SK-N-SH treated with all-trans-retinoic acid at 6 μM for 48 hours (cell line): ENCODE measurements at regions not wholly inside any gene's neighbourhood (a gene's known extent, or its start where the extent isn't known, plus 50 kb on each side); places are given as distances from the start of the nearest gene placed in this dataset.

Experiments
- ARNTL ChIP-seq: fragments of 450-650 bp; formaldehyde crosslinking; IDR thresholded peaks from 2 replicates; pipeline ENCODE4 v1.5.0; 2020; ENCODE audit warnings: low read depth, mild to moderate bottlenecking, moderate library complexity, borderline replicate concordance
- BACH2 ChIP-seq: fragments of 250-450 bp; sonication (Bioruptor Pico); IDR thresholded peaks from 2 replicates; pipeline ENCODE4 v1.9.0; 2021; ENCODE audit warnings: mild to moderate bottlenecking, borderline replicate concordance
- ESRRG ChIP-seq: fragments of 250-450 bp; sonication (Bioruptor Pico); IDR thresholded peaks from 2 replicates; pipeline ENCODE4 v1.6.1; 2021; ENCODE audit warnings: mild to moderate bottlenecking
- PPARA ChIP-seq: fragments of 250-450 bp; sonication (Bioruptor Pico); IDR thresholded peaks from 2 replicates; pipeline ENCODE4 v1.5.0; 2020; ENCODE audit warnings: mild to moderate bottlenecking, borderline replicate concordance
- RARB ChIP-seq: fragments of 250-450 bp; sonication (Bioruptor Pico); IDR thresholded peaks from 2 replicates; pipeline ENCODE4 v1.8.0; 2021; ENCODE audit warnings: mild to moderate bottlenecking, moderate library complexity
- SNAI2 ChIP-seq: fragments of 250-450 bp; sonication (Bioruptor Pico); IDR thresholded peaks from 2 replicates; pipeline ENCODE4 v1.5.0; 2020; ENCODE audit warnings: mild to moderate bottlenecking, moderate library complexity
- TOX ChIP-seq: fragments of 250-450 bp; sonication (Bioruptor Pico); IDR thresholded peaks from 2 replicates; pipeline ENCODE4 v1.8.0; 2021; ENCODE audit warnings: mild to moderate bottlenecking, moderate library complexity, borderline replicate concordance
- ZFP30 ChIP-seq: fragments of 450-650 bp; formaldehyde crosslinking; IDR thresholded peaks from 2 replicates; pipeline ENCODE4 v1.5.0; 2022; ENCODE audit warnings: mild to moderate bottlenecking, moderate library complexity
- ZNF565 ChIP-seq: fragments of 450-650 bp; formaldehyde crosslinking; conservative IDR thresholded peaks from 2 replicates; pipeline ENCODE4 v1.5.0; 2020; ENCODE audit warnings: low read depth, mild to moderate bottlenecking, moderate library complexity
- ZNF70 ChIP-seq: fragments of 450-650 bp; formaldehyde crosslinking; IDR thresholded peaks from 2 replicates; pipeline ENCODE4 v1.5.0; 2020; ENCODE audit warnings: mild to moderate bottlenecking, moderate library complexity
- ZNF8 ChIP-seq: fragments of 450-650 bp; formaldehyde crosslinking; IDR thresholded peaks from 2 replicates; pipeline ENCODE4 v1.5.0; 2020; ENCODE audit warnings: mild to moderate bottlenecking, moderate library complexity
- TF ChIP-seq, protein P1 (sequence below): fragments of 250-450 bp; sonication (Bioruptor Pico); IDR thresholded peaks from 2 replicates; pipeline ENCODE4 v1.8.0; 2020; ENCODE audit warnings: mild to moderate bottlenecking, moderate library complexity, borderline replicate concordance
- TF ChIP-seq, protein P2 (sequence below): fragments of 250-450 bp; sonication (Bioruptor Pico); IDR thresholded peaks from 2 replicates; pipeline ENCODE4 v1.5.0; 2020; ENCODE audit warnings: mild to moderate bottlenecking, moderate library complexity

DNA sequence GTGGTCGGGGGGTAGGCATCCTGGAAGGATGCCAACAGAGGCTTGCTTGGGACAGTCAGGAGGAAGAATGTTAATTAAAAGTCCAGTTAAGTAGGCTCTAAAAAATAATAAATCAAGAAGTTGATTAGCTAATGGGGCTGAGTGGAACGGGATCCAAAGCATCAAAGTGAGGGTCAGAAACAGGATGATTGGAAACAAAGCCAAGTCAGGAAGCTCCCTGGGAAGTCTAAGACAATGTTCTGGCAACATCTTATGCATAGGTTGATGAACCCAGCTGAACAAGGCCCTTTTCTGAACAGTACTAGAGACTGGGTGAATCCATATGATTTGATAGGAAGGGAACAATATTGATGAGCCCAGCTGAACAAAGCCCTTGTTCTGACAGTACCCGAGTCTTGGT is 50.2 kb upstream of the STARD4 start:
- no peak for TF ChIP-seq ZNF8 (CRISPR knock-in tag)
- no peak for TF ChIP-seq SNAI2 (CRISPR knock-in tag)
- TF ChIP-seq ESRRG (CRISPR knock-in tag): no peak
- TF ChIP-seq, protein P1, sequence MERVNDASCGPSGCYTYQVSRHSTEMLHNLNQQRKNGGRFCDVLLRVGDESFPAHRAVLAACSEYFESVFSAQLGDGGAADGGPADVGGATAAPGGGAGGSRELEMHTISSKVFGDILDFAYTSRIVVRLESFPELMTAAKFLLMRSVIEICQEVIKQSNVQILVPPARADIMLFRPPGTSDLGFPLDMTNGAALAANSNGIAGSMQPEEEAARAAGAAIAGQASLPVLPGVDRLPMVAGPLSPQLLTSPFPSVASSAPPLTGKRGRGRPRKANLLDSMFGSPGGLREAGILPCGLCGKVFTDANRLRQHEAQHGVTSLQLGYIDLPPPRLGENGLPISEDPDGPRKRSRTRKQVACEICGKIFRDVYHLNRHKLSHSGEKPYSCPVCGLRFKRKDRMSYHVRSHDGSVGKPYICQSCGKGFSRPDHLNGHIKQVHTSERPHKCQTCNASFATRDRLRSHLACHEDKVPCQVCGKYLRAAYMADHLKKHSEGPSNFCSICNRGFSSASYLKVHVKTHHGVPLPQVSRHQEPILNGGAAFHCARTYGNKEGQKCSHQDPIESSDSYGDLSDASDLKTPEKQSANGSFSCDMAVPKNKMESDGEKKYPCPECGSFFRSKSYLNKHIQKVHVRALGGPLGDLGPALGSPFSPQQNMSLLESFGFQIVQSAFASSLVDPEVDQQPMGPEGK (CRISPR knock-in tag): no peak
- TF ChIP-seq ARNTL: no peak
- no peak for TF ChIP-seq ZFP30 (CRISPR knock-in tag)
- no peak for TF ChIP-seq ZNF70 (CRISPR knock-in tag)
- no peak for TF ChIP-seq TOX
- TF ChIP-seq, protein P2, sequence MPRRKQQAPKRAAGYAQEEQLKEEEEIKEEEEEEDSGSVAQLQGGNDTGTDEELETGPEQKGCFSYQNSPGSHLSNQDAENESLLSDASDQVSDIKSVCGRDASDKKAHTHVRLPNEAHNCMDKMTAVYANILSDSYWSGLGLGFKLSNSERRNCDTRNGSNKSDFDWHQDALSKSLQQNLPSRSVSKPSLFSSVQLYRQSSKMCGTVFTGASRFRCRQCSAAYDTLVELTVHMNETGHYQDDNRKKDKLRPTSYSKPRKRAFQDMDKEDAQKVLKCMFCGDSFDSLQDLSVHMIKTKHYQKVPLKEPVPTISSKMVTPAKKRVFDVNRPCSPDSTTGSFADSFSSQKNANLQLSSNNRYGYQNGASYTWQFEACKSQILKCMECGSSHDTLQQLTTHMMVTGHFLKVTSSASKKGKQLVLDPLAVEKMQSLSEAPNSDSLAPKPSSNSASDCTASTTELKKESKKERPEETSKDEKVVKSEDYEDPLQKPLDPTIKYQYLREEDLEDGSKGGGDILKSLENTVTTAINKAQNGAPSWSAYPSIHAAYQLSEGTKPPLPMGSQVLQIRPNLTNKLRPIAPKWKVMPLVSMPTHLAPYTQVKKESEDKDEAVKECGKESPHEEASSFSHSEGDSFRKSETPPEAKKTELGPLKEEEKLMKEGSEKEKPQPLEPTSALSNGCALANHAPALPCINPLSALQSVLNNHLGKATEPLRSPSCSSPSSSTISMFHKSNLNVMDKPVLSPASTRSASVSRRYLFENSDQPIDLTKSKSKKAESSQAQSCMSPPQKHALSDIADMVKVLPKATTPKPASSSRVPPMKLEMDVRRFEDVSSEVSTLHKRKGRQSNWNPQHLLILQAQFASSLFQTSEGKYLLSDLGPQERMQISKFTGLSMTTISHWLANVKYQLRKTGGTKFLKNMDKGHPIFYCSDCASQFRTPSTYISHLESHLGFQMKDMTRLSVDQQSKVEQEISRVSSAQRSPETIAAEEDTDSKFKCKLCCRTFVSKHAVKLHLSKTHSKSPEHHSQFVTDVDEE (CRISPR knock-in tag): no peak
- no peak for TF ChIP-seq BACH2 (CRISPR knock-in tag)
- no peak for TF ChIP-seq PPARA
- no peak for TF ChIP-seq RARB (CRISPR knock-in tag)
- no peak for TF ChIP-seq ZNF565
